Cerebellar cortex (tissue), 1 donor: ENCODE measurements at regions not wholly inside any gene's neighbourhood (a gene's known extent, or its start where the extent isn't known, plus 50 kb on each side); places are given as distances from the start of the nearest gene placed in this dataset.

Source experiments
- DNase-seq: peaks from one replicate; pipeline ENCODE4 v3.0.0-alpha.2; 2015; ENCODE audit warnings: low spot score

- no peak for DNase-seq
These were observed 268.8 kb upstream of the NREP start for GRCh38 chr5:112025757-112026156.

DNA sequence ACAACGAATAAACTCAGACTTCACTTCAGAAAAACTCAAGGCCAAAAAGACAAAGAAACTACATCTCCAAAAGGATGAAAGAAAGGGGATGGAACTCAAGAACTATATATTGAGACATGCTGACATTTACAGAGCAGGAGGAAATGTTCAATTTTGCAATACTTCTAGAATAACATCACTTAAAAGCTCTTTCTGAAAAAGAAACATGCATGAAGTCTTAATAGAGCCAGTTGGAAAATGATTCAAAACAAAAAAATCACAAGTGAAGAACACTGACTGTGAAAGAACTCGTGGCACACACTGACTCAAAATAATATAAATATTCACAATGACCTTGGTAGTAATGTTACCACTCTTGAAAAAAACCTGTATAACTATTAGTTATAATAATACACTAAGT, 267.8 kb upstream of the NREP start:
- DNase-seq: no peak

- DNase-seq: no peak
These were observed 267.2 kb upstream of the NREP start for GRCh38 chr5:112024221-112024620.

DNA sequence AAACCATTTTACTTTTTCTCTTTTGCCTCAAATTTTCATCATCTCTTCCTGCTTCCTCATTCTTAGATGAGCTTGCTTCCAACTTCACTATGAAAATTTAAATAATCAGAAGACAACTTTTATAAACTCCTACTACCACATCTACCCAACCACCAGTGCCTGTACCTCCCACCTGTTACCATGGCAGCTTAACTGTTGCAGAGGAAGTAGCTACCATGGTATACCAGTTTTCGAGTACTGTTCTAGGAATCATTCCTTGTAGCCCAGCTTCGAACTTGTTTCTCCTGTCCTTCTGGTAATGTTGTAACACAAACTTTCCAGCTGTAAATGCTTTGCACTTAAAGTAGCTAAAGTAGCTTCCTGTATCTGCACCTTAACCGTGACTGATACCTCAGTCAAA, 266.8 kb upstream of the NREP start:
- DNase-seq: no peak

DNA sequence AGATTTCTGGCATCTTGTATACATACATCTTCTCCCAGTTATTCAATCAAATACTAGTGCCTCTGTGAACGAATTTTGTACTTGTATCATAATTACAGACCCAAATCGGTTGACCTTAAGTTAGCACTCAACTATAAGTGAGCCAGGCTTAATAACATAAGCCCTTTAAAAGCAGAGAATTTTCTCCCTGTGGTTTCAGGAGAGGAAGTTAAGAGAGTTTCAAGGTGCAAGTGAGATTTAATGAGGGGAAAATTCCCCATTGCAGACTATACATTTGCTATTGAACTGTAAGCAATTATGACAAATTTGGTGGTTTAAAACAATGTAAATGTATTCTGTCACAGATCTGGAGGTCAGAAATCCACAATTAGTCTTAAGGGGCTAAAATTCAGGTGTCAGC, 261.9 kb upstream of the NREP start:
- no peak for DNase-seq

DNA sequence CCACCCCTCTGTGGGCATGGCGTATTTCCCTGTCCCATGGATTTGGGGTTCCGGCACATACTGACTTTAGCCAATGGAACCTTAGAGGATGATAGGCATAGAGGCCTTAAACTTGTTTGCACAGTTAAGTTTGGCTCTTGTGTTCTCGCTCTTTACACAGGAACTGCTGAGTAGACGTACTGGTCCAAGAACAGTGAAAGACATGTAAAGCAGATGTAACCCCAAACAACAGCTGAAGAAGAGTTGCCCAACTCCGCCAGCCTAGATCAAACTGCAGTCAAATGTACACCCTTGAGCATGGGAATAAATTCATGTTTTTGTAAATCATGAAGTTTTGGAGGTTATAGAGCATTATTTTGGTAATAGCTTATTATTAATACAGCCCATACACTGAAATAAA, 260.0 kb upstream of the NREP start:
- no peak for DNase-seq

DNA sequence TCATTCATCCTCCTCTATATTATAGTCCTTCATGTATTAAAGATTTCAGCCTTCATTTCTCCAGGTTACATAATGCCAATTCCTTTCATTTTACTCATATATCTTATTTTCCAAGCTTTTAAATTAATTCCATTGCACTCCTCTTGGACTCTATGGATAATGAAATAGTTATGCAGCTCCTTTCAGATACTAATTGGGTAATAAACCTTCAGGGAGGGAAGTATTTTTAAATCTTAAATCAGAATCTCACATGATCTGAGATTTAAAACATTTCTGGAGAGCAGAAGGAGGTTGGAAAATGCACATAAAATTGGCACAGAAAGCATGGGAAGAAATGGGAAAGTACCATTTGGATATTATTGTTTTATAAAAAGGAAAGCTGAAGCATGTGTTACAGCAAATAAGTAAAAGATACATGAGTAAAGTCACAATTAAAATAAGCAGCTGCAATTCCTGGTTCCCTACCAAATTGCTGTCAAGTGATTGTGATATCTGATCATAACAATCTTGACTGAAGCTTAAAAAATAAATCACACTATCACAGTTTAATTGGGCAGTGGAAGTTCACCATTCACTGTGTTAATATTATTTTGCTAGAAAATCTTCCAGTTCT, 257.9 kb upstream of the NREP start:
- no peak for DNase-seq

DNA sequence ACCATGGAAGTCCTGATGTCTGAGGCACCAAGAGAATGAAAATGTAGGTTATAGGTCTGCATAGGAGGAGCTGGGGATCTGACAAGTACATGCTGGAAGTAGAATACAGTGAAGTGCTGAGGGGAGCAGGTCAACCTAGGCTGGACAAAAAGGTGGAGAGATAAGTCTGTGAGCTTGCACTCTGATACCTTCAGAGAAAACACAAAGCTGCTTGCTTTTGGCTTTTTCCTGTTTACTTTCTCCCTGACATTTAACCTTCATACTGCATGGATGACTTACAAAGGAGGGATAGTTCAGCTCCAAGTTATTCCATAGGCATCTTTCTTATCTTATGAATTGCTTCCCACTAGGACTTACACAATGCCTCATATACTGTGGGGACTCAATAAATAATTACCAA, 256.7 kb upstream of the NREP start:
- DNase-seq: no peak

GRCh38 chr5:112012104-112012503, 255.1 kb upstream of the NREP start:
- no peak for DNase-seq

- no peak for DNase-seq
These were observed 253.5 kb upstream of the NREP start for GRCh38 chr5:112010475-112010874.

DNA sequence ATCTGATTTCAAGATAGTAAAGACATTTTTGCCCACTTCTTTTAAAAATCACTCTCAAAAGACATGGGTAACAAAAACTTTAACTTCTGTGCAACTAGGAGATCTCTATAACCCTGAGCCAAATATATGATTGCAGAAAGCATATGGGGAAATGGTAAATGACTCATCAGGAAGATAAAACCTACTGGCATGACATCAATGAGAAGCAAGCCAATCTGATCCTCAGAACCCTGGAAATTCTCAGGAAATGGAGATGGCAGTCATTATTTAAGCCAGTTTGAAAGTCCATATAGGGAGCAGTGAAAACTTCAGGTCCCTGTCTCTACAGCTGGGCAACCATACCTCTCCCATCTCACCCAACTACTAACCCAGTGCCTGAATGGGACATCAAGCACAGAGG, 249.7 kb upstream of the NREP start:
- no peak for DNase-seq

GRCh38 chr5:112005623-112005930, 248.6 kb upstream of the NREP start:
- DNase-seq: no peak

- DNase-seq: no peak
These were observed 248.1 kb upstream of the NREP start for GRCh38 chr5:112004867-112005622.

DNA sequence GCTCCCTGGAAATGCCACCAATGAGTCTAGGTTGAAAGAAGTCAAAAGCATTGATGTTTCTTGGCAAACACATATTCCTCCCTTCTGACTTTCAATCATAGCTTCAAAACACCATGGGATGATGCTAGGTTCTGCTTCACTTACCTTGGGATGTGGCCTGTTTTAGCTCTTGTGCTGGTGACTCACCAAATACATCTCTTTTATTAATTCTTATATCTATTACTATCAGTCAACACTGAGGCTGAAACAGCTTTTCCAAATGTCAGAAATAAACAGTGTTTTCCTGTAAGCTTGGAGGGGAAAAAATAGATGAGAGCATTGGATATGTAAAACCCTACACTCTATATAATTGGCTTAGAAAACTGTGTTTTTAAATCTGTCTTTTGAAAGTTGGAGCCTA, 245.4 kb upstream of the NREP start:
- no peak for DNase-seq

GRCh38 chr5:111999286-111999685, 242.3 kb upstream of the NREP start:
- no peak for DNase-seq

- no peak for DNase-seq
These were observed 241.9 kb upstream of the NREP start for GRCh38 chr5:111998871-111999270.

GRCh38 chr5:111997711-111998110, 240.7 kb upstream of the NREP start:
- DNase-seq: no peak

GRCh38 chr5:111997308-111997707, 240.3 kb upstream of the NREP start:
- no peak for DNase-seq

DNA sequence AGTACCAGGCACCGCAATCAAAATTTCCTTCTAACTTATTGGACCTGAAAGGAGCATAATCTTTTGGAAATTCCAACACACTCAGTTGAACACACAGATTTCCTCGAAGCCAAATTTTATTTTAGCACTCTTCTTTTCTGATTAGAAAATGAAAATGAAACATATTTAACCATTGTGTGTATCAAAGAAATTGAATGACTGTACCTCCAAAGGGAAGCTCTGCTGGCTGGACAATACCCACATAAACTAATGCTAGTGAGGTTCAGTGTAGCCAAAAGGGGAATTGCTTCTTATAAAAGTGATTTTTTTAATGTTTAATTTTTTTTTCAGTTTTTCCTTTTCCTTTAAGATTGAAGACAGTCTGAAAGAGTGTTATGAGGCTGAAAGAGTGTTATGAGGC, 239.6 kb upstream of the NREP start:
- DNase-seq: no peak

DNA sequence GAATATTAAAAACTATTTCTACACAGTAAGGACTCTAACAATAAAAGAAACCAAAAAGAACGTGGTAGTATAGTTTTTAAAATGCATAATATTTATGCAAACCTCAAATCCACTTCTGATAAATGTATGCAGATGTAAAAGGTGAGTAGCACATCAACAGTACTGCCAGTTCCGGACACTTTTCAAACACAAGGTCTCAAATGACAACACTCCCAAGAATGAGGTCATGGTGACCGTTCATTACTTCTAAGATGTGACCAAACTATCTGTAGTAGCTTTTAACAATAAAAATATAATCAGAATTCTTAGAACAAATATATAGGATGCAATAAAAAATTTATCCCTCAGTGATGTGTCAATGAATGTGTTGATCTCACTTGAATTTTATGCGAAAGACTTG, 238.7 kb upstream of the NREP start:
- no peak for DNase-seq

- no peak for DNase-seq
These were observed 236.2 kb upstream of the NREP start for GRCh38 chr5:111993242-111993641.

DNA sequence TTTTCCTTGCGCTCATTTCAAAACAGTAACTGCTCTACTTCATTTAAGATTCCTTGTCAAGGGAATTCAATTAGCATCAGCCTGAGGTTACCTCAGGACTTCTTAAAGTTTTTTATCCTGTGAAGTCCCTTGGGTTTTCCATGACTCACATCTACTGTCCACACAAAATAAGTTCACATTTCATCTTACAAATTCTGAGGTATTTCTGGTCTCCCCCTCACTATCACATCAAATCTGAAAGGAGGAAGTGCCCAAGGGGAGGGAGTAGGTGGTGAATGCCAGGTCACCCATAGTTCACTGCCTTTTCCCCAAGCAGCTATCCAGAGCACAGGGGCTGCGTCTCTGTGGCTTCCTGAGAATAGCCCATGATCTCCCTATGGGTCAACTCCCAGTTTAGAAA, 227.1 kb upstream of the NREP start:
- no peak for DNase-seq

DNA sequence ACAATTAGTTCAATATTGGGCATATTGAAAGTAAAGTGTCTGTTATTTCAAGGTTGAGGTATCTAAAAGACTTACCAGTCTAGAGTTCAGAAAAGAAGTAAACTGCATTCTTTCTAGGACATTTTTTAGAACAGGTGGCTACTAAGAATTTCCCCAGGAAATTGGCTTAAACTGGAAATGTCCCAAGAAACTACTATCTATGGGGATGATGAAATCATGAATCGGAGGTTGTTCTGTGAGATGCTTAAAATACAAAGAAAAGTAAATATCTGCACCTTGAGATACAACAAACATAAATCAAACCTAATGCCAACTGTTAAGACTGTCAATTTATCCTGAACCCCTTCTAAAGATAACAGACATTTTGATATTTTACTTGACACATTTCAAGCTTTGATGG, 226.5 kb upstream of the NREP start:
- DNase-seq: no peak

- DNase-seq: no peak
These were observed 220.4 kb upstream of the NREP start for GRCh38 chr5:111977436-111977829.
